HG03066 (cell line): ENCODE measurements at regions not wholly inside any gene's neighbourhood (a gene's known extent, or its start where the extent isn't known, plus 50 kb on each side); places are given as distances from the start of the nearest gene placed in this dataset.
"Not testable (repeated sequence)": the region's sequence is repeated elsewhere in the genome, so short reads cannot be mapped to it uniquely, and the experiment has no call there.

ENCODE experiments used
- ATAC-seq: cut with Tn5 transposase; IDR thresholded peaks from one replicate; pipeline ENCODE4 v1.9.1; 2021; ENCODE audit warnings: low read depth; ENCODE audit not compliant: unreplicated experiment

DNA sequence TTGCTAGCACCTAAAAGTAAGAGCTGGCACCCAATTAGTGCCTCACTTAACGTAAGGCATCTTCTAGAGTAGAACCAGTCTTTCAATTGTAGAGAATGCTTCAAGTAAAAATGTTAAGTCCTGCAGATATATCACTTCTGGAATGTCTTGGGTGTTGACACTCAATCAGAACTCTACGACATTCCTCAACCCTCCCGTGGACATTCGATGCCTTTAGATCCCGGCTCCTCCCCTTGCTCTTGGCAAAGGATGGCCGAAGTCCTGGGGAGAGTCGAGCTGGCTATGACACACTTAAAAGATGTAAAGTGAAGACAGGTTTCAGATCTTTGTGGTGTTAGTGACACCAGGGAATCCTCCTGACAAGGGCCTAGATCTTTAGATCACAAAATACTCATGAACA lies 87.5 kb upstream of the ERCC6L2 start:
- no peak for ATAC-seq

DNA sequence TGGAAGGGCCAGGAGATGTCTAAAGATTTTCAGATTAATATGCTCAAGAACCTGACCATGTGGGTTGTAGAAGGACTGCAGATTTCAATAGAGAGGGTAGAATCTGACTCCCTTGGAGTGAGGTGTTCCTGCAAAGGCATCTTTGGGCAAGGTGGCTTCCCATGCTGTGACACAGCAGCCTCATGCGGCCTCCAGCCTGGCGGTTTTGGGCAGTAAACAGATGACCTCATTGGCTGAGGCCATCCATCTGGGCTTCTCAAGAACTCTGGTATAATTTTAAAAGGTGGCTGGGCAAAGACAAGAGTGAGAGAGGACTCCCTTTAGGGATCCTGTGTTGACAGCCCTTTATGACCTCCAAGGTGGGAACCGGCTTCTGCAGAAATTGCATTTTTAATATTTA lies 90.3 kb upstream of the ERCC6L2 start:
- ATAC-seq = no peak

DNA sequence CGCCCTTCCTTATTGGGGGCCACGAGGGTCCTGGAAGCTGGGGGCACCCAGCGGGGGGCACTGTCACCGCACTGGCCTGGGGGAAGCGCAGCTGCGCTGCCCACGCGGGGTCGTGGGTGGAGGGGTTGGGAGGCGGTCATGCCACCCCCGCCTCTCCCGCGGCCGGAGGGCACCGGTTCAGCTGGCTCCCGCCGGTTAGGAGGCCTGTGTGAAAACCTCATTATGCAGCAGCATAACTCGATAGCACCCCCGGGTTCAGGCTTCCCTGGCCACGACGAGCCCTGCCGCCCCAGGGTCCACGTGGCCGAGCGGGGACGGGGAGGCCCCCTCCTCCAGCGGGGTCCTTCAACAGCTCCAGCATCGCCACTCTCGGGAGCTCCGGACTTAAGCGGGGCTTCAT lies 91.2 kb upstream of the ERCC6L2 start:
- ATAC-seq = no peak

DNA sequence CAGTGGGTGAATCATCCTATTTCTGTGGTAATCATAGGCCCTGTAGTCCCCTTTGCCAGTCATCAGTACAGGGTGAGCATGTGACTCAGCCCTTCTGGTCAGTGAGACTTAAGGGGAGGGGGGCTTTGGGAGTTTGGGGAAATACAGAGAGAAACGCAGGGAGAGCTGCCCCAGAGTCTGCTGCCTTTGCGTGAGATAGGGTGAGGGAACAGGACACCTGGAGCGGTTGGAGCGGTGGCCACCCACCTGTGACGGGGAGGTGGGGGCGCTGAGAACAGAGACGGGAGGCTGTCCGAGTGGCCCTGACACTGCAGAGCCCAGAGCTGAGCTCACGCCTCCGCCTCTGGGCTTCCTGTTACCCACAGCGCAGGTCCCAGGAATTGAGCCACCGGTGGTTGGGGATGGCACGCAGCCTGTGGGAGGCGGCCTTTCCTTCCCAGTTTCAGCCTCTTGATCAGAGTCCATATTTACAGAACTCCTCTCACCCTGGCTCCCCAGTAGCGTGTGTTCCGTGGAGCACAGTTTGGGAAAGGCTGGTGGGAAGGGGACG lies 92.0 kb upstream of the ERCC6L2 start:
- ATAC-seq = no peak

DNA sequence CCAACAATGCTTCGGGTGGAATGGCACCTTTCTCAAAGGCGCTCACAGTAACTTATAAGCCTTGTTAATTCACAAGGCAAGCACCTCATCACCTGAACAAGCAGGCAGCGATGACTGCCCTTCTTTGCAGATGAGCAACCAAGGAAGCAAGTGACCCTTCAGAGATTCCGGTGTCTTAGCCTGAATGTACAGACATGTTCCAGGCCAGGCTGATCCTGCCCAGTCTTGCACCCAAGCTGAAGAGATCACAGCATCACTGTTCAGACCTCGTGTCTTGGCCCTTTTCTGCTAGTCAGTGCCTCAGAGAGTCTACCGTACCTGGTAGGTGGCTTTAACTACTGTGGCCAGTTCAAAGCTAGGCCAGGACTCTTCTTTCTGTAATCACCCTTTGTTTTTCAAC lies 94.7 kb upstream of the ERCC6L2 start:
- ATAC-seq = no peak

DNA sequence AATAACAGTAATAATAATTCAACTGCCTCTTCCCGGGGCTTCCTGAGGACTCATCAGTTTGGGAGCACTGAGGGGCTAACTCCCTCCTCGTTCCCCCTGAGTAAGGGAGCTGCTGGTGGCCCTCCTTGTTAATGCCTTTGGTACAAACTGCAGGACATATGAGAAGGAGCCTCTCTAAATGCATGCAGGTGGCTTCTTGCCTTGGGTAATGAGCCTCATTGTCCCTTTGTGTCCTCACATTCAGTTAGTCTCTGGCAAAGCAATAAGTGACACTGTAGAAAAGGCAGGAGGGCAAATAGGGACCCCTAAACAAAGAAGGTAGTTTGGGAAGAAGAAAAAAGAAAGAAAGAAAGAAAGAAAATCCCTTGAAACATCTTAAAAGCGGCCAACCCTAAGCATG lies 95.4 kb upstream of the ERCC6L2 start:
- no peak for ATAC-seq

DNA sequence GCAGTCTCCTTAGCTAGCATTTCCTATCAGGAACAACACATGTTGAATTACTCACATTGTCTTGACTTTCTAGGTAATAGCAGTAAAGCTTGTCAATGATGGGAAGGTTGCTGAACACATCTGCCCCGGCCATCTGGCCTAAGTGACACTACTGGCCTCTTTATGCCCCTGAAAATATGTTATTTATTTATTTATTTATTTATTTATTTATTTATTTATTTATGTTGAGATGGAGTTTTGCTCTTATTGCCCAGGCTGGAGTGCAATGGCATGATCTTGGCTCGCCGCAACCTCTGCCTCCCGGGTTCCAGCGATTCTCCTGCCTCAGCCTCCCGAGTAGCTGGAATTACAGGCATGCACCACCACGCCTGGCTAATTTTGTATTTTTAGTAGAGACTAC lies 95.9 kb upstream of the ERCC6L2 start:
- ATAC-seq = not testable (repeated sequence)

DNA sequence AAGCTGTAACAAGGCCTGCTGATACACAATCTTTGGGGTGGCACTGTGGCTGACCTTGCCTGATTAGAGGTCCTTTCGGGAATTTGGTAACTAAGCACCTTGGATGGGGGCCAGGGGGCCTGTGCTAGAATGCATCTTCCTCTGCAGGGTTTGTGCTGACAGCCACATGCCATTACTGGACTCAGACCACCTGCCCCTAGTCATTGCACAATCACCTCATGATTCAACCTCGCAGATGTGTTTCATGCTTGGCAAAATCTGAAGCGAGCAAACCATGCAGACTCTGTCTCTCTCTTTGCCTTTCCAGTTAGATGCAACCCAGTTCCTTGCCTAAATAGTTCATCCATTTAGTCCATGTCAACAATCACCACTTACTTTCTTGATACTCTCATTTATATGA lies 96.5 kb upstream of the ERCC6L2 start:
- ATAC-seq = no peak

DNA sequence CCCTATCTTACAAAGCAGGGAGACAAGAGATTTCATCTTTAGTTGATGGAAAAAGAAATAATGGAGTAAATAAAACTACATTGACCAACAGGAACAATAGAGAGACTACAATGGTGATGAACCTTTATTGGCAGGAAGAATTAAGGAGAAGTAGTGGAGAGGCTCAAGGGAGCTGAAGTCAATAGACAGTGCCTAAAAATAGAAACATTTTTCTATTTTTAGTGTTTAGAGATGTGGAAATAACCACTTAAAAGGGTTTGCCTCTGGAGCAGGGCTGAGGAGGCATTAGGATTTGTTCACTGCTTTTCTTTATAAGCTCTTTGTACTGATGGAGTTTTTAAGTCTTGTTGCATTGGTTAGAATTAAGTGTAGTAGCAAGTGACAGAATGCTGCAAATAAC lies 98.4 kb upstream of the ERCC6L2 start:
- no peak for ATAC-seq

DNA sequence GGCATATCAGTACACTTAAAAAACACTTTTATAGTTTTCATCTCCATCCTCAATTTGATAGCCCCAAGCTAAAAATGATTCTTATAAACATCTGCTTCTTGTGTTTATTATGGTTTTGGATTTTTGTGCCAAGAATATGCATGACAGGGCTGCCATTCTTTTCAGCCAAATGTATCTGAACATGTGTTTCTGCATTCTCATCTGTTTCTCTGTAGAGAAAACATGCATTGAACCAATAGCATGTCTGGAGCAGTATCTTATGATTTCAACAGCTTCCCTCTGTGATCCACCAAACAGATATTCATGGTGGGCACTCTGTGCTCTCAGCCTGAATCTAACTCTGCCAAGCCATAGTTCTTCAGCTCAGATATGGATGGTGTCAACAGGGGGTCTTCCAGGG lies 99.3 kb upstream of the ERCC6L2 start:
- ATAC-seq = no peak

DNA sequence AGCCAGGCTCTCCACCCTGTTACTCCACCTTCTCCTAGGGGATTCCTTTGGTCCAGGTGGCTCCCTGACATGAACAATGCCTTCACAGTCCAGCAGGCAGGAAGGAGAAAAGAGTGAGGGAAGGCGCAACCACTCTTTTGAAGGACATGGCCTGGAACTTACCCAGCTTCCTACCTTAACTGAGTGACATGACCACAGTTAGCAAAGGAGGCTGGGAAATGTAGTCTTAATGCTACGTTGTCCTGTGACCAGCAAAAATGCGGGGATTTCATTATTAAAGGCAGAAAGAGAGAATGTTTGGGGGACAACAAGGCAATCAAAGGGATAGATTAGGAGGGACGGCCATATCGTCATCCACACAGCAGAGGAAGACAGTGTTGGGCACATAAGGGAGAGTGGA lies 100.3 kb upstream of the ERCC6L2 start:
- no peak for ATAC-seq

DNA sequence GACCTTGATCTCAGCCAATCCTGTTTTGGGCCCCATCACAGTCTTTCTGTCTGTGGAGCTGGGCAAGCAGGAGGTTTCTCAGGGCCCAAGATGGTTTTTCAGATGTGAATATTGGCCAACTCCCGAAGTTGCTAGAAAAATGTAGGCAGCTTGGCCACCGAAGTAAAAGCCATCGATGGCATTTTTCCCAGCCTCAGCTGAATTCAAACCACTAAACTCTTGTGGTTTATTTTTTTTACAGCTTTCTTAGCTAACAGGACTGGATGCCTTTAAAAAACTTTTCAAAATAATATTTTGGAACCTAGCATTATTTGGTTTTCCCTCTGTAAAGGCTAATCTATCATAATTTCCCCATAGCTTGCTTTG lies 102.5 kb upstream of the ERCC6L2 start:
- no peak for ATAC-seq

DNA sequence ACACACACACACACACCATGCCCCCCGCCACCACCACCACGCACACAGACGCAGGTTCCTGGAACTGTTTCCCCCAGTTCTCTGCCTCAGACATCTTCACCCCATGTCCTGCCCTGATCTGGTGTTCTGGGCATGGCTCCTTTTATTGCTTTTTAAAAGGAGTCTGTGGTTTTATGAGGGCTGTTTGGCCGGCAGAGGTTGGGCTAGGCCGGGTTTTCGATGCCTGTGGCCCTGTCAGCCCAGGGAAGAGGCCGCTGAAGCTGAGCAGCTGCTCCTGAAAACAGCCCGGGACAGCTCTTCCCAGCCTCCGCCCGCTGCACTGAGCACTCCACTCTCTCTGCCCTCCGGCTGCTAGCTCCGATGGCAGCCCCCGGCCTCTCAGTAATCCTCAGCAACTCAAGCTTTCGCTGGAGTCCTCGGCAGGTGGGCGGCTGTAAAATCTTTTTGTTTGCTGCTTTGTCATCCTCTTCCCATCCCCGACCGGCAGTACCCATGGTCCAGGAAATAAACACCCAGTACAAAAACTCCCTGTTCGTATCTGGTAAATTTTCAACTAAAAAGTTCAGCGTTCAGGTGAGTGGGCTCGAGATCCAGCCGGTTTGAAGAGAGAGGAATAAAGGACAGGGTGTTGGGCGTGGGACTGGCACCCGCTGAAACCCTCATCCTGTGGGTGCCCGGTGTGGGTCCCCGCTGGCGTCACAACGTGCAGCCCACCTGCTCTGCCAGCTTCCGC lies 103.0 kb upstream of the ERCC6L2 start:
- ATAC-seq = no peak

DNA sequence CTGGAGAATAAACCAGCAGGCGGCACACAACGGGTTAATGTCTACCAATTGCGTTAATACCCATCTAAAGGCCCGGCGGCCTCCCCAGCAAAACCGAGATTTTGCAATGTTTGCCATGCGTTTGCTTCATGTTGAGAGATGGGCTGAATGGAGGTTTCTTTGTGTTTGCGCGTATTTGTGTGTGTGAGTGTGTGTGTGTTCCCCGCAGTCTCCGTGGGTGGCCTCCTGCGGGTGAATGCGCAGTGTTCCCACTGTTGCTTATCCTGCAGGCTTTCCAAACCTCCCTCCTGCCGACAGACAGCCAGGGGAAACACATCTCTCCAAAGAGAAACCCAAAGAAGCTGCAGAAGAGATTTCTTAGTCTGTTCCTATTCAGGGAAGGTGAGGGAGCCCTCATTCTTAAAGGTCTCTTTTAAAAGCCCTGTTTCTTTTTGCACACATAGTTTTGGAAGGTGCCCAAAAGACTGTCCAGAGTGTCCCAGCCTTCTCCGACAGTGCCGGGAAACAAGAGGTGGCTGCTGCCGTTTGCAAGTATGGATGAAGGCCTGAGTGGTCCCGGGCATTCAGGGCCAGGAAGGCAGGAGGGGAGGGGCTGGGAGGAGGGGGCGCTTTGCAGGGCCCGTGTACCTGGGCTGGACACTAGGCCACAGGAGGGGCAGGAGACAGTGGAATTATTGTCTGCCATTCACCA lies 103.8 kb upstream of the ERCC6L2 start:
- no peak for ATAC-seq

DNA sequence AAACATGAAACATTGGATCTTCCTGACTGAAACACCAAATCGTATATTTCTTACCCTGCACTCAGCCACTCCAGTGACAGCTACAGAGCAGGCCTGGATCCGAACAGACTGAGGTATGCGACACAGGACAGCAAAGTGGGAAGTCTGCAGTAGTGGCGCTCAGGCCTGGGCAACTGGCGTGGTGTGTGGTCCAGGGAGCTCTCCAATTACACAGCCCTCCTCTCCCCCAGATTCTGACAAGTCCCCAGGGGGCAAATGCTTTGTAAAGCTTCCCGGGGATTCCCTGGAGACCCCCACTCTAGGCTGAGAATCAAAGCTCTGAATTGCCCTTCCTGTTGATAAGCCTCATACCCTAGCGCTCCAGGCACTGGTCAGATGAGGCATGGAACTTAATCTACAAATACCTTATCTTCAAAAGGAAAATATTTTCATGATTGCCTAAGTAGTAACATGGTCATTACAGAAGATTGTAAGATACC lies 104.8 kb upstream of the ERCC6L2 start:
- no peak for ATAC-seq

DNA sequence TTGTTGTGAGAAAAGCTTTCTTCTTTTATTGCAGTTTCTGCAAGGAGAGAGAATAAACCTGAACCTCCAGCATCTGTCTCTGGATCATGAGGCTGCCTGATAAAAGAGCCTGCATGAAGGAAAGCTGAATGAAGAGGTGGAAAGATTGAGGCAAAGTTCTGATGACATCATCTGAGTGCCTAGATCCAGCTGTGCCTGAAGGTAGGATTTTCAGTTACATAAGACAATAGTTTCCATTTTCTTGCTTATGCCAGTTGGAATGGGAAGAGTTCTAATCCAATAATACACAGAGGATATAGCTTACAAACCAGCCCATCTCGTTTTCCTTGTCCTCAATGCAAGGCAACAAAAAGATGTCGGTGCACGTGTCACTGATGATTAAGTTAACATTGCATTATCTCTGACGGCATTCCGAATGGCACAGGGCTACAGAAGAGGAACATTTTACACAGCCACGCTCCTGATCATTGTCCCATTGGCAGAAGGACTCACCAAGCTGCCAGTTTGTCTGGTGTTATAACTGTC lies 105.5 kb upstream of the ERCC6L2 start:
- no peak for ATAC-seq

DNA sequence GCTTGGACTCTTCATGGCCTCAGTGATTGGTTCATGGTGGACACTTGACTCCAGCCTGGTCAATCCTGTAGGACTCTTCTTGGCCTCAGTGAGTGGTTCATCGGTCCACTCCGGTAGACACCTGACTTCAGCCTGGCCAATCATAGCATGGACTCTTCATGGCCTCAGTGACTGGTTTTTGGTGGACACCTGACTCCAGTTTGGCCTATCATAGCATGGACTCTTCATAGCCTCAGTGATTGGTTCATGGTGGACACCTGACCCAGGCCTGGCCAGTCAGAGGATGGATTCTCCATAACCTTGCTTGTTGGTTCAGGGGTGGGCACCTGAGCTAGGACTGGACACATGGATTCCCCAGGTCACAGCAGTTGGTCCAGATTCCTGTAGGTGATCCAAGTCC lies 106.0 kb upstream of the ERCC6L2 start:
- ATAC-seq = no peak

DNA sequence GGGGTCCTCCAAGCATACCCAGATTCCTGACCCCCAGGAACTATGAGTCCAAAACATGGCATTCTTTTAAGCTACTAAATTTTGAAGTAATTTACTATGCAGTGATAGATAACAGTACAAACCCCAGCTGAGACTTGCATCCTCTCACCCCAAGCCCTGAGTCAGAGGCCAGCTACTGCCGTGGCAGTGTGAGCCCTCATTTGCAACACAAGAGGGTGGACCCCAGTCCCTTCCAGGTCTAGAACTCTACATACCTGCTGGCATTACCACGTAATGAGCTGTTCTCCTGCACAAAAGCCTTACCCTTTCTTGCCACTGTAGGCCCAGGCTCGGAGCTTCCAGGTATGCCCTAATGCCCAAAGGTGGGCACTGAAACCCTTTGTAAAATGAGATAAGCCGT lies 108.6 kb upstream of the ERCC6L2 start:
- ATAC-seq = no peak

DNA sequence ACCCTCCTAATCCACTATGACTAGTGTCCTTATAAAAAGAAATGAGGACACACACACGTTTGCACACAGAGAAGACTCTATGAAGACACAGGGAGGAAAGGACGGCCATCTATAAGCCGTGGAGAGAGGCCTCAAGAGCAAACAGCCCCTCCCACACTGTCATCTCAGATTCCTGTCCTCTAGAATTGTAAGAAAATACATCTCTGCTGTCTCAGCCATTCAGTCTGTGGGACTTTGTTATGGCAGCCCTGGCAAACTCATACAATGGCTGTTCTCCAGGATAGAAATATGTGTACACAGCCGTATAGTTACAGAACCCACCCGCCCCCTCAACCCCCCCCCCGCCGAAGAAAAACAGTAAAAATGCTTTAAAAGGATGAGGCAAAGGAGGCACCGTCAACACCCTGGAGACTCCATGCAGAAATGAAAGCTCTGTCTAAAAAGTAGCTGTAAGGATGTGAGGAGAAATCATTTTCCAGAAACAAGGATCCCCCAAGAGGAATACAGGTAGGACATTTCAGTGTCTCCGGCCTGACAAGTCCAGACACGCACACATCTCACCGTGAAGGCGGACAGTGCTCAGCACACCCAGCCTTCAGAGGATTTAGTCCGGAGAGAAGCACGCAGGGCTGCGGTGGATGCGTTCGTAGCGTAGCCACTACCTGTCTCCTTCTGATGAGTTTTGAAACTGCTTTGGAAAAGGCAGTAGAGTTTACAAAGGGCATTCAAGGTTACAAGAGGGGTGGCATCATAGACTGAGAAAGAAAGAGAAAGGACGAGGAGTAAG lies 110.8 kb upstream of the ERCC6L2 start:
- ATAC-seq = no peak

DNA sequence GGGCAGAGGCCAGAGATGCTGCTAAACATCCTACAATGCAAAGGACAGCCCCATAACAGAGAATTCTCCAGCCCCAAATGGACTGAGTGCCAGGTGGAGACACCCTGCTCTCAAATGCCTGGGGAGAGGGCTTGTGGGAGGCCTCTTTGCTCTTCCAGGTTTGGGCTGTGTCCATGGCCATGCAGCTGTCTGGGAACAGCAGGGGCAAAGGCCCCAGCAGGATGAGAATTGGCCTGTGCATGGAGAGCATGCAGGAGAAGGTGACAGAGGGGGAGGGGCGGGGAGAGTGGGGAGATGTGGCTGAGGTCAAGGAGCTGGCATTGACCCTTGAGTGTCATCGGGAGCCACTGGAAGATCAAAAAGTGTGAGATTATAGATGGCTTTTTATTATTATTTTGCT lies 111.5 kb upstream of the ERCC6L2 start:
- ATAC-seq = no peak

DNA sequence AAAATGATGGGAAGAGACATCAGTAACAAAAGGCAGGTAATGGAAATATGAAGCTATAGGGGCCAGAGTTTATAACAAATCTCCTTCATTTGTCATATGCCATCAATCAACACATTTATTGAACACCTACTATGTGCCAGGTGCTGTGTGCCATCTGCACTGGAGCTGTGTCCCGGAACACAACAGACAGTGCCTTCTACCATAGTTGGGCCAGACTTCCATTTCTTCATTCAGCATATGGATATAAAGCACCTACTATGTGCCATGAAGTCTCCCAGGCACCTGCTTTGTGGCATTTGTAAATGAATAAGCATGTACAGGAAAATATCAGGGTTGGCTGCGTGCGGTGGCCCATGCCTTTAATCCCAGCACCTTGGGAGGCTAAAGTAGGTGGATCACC lies 112.5 kb upstream of the ERCC6L2 start:
- no peak for ATAC-seq
